Skeletal muscle tissue (tissue), 3 donors: ENCODE measurements at regions not wholly inside any gene's neighbourhood (a gene's known extent, or its start where the extent isn't known, plus 50 kb on each side); places are given as distances from the start of the nearest gene placed in this dataset.

Experiments used
- H3K27ac ChIP-seq: one replicate; pipeline ENCODE4 v1.7.0; 2013; ENCODE audit warnings: mild to moderate bottlenecking, low read depth, low read length, inconsistent platforms
- H3K27me3 ChIP-seq, 3 donors: one replicate each; pipeline ENCODE4 v1.7.0; 2013; ENCODE audit warnings: low read length in 3 of 3; ENCODE audit not compliant: control insufficient read depth in 3 of 3, insufficient read depth in 3 of 3
- H3K36me3 ChIP-seq, 3 donors: one replicate each; pipeline ENCODE4 v1.7.0; 2013; ENCODE audit warnings: low read length in 3 of 3; ENCODE audit not compliant: control insufficient read depth in 3 of 3, insufficient read depth in 3 of 3
- H3K4me1 ChIP-seq, 3 donors: one replicate each; pipeline ENCODE4 v1.7.0; 2013; ENCODE audit warnings: low read length in 3 of 3, mild to moderate bottlenecking in 3 of 3; ENCODE audit not compliant: control insufficient read depth in 3 of 3, insufficient read depth in 3 of 3
- H3K4me3 ChIP-seq, 3 donors: one replicate each; pipeline ENCODE4 v1.7.0; 2013; ENCODE audit warnings: low read length in 3 of 3
- H3K9ac ChIP-seq, 3 donors: one replicate each; pipeline ENCODE4 v1.7.0; 2013; ENCODE audit warnings: low read length in 3 of 3, mild to moderate bottlenecking in 3 of 3, moderate library complexity in 2 of 3, low read depth in 1 of 3
- H3K9me3 ChIP-seq, 3 donors: one replicate each; pipeline ENCODE4 v1.7.0; 2013; ENCODE audit warnings: low read length in 3 of 3; ENCODE audit not compliant: control insufficient read depth in 3 of 3
- donor health status: Osteomylitis.

- H3K27me3 ChIP-seq: no peaks in the 10 kb centered on the region
- H3K4me1 ChIP-seq: peaks cover 0 to 9% (median 5%) of the 10 kb centered on the region in 3 donors
- H3K9ac ChIP-seq: no peak overlapping the region
- no peaks in the 10 kb centered on the region for H3K9me3 ChIP-seq
- no peak overlapping the region for H3K4me3 ChIP-seq
- no peak overlapping the region for H3K27ac ChIP-seq
- H3K36me3 ChIP-seq: no peaks in the 10 kb centered on the region
Measured at GRCh38 chr2:144081272-144081671, 438.6 kb downstream of the ZEB2 start.

GRCh38 chr2:144079803-144080202 is 440.1 kb downstream of the ZEB2 start:
- no peaks in the 10 kb centered on the region for H3K9me3 ChIP-seq
- no peaks in the 10 kb centered on the region for H3K27me3 ChIP-seq
- no peak overlapping the region for H3K27ac ChIP-seq
- no peak overlapping the region for H3K9ac ChIP-seq
- H3K4me1 ChIP-seq: peaks cover 0 to 9% (median 5%) of the 10 kb centered on the region in 3 donors
- H3K36me3 ChIP-seq: no peaks in the 10 kb centered on the region
- no peak overlapping the region for H3K4me3 ChIP-seq

- H3K36me3 ChIP-seq: no peaks in the 10 kb centered on the region
- H3K9me3 ChIP-seq: no peaks in the 10 kb centered on the region
- peaks cover 0 to 9% (median 5%) of the 10 kb centered on the region in 3 donors for H3K4me1 ChIP-seq
- H3K27me3 ChIP-seq: no peaks in the 10 kb centered on the region
- H3K4me3 ChIP-seq: no peak overlapping the region
- H3K27ac ChIP-seq: no peak overlapping the region
- no peak overlapping the region for H3K9ac ChIP-seq
Measured at GRCh38 chr2:144078802-144079724, 440.9 kb downstream of the ZEB2 start.

- H3K4me3 ChIP-seq: no peak overlapping the region
- H3K9me3 ChIP-seq: no peaks in the 10 kb centered on the region
- no peaks in the 10 kb centered on the region for H3K27me3 ChIP-seq
- H3K27ac ChIP-seq: no peak overlapping the region
- H3K36me3 ChIP-seq: no peaks in the 10 kb centered on the region
- H3K4me1 ChIP-seq: peaks cover 0 to 9% (median 5%) of the 10 kb centered on the region in 3 donors
- H3K9ac ChIP-seq: no peak overlapping the region
Measured at GRCh38 chr2:144078106-144078505, 441.8 kb downstream of the ZEB2 start.

GRCh38 chr2:144074450-144074849 is 445.5 kb downstream of the ZEB2 start:
- Histone ChIP-seq H3K9me3 (no peaks in the 10 kb centered on the region), H3K9ac (no peak overlapping the region), H3K36me3 (no peaks in the 10 kb centered on the region), H3K4me3 (no peak overlapping the region), H3K4me1 (peaks cover 0 to 9% (median 5%) of the 10 kb centered on the region in 3 donors), H3K27me3 (no peaks in the 10 kb centered on the region), H3K27ac (no peak overlapping the region)

GRCh38 chr2:144071461-144071860 is 448.5 kb downstream of the ZEB2 start:
- H3K27me3 ChIP-seq: no peaks in the 10 kb centered on the region
- H3K36me3 ChIP-seq: no peaks in the 10 kb centered on the region
- H3K9me3 ChIP-seq: no peaks in the 10 kb centered on the region
- no peak overlapping the region for H3K27ac ChIP-seq
- no peaks in the 10 kb centered on the region for H3K4me1 ChIP-seq
- H3K9ac ChIP-seq: no peak overlapping the region
- H3K4me3 ChIP-seq: no peak overlapping the region

- Histone ChIP-seq H3K27me3 (no peaks in the 10 kb centered on the region), H3K9ac (no peak overlapping the region), H3K27ac (no peak overlapping the region), H3K9me3 (no peaks in the 10 kb centered on the region), H3K4me1 (no peaks in the 10 kb centered on the region), H3K4me3 (no peak overlapping the region), H3K36me3 (no peaks in the 10 kb centered on the region)
Measured at GRCh38 chr2:144067506-144067905, 452.4 kb downstream of the ZEB2 start.

GRCh38 chr2:144063602-144064001 is 456.3 kb downstream of the ZEB2 start:
- Histone ChIP-seq H3K4me1 (no peaks in the 10 kb centered on the region), H3K9ac (no peak overlapping the region), H3K9me3 (no peaks in the 10 kb centered on the region), H3K27ac (no peak overlapping the region), H3K27me3 (no peaks in the 10 kb centered on the region), H3K4me3 (no peak overlapping the region), H3K36me3 (no peaks in the 10 kb centered on the region)

- H3K27me3 ChIP-seq: no peaks in the 10 kb centered on the region
- H3K27ac ChIP-seq: no peak overlapping the region
- no peaks in the 10 kb centered on the region for H3K9me3 ChIP-seq
- no peak overlapping the region for H3K9ac ChIP-seq
- no peak overlapping the region for H3K4me3 ChIP-seq
- no peaks in the 10 kb centered on the region for H3K36me3 ChIP-seq
- H3K4me1 ChIP-seq: no peaks in the 10 kb centered on the region
Measured at GRCh38 chr2:144054911-144055310, 465.0 kb downstream of the ZEB2 start.

- no peaks in the 10 kb centered on the region for H3K36me3 ChIP-seq
- no peaks in the 10 kb centered on the region for H3K9me3 ChIP-seq
- no peaks in the 10 kb centered on the region for H3K27me3 ChIP-seq
- H3K27ac ChIP-seq: no peak overlapping the region
- no peak overlapping the region for H3K9ac ChIP-seq
- H3K4me3 ChIP-seq: no peak overlapping the region
- peaks cover 0 to 5% (median 0%) of the 10 kb centered on the region in 3 donors for H3K4me1 ChIP-seq
Measured at GRCh38 chr2:144052083-144052482, 467.8 kb downstream of the ZEB2 start.
